Testis (tissue), 2 donors: ENCODE measurements at regions not wholly inside any gene's neighbourhood (a gene's known extent, or its start where the extent isn't known, plus 50 kb on each side); places are given as distances from the start of the nearest gene placed in this dataset.

Experiments
- POLR2A ChIP-seq: fragments of 450-650 bp; IDR thresholded peaks from one replicate; pipeline ENCODE4 v1.6.1; 2017; ENCODE audit warnings: antibody characterized with exemption, mild to moderate bottlenecking, moderate library complexity
- TF ChIP-seq, protein P1 (sequence below), 3 experiments: fragments of 450-650 bp in 2 of 3; fragments of 200-600 bp in 1 of 3; sonication (generic) in 1 of 3; IDR thresholded peaks; one replicate each; pipeline ENCODE4 v1.5.1; 2016 to 2019; ENCODE audit warnings: antibody characterized with exemption in 3 of 3, mild to moderate bottlenecking in 2 of 3, moderate library complexity in 1 of 3

DNA sequence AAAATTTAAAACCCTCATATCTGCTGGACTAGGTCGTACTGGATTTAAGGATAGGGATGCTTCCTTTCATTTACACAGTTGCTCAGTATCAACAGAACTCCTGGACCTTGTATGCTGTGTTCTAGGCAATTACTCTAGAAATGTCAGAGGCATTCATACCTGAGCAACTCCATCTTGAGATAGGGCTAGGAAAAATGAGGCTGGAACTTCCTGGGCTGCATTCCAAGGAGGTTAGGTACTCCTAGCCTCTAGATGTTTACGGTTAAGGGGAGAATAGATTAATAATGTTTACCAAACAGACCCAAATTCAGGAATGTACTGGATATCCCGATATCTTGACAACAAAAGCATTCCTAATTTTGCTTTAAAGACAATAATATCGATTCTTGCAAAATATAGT is 84.7 kb upstream of the NLGN4X start:
- TF ChIP-seq POLR2A = no peak
- TF ChIP-seq, protein P1, sequence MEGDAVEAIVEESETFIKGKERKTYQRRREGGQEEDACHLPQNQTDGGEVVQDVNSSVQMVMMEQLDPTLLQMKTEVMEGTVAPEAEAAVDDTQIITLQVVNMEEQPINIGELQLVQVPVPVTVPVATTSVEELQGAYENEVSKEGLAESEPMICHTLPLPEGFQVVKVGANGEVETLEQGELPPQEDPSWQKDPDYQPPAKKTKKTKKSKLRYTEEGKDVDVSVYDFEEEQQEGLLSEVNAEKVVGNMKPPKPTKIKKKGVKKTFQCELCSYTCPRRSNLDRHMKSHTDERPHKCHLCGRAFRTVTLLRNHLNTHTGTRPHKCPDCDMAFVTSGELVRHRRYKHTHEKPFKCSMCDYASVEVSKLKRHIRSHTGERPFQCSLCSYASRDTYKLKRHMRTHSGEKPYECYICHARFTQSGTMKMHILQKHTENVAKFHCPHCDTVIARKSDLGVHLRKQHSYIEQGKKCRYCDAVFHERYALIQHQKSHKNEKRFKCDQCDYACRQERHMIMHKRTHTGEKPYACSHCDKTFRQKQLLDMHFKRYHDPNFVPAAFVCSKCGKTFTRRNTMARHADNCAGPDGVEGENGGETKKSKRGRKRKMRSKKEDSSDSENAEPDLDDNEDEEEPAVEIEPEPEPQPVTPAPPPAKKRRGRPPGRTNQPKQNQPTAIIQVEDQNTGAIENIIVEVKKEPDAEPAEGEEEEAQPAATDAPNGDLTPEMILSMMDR (IDR thresholded peaks at IDR 0.05) = no peak
